Ishikawa (cell line): ENCODE measurements at regions not wholly inside any gene's neighbourhood (a gene's known extent, or its start where the extent isn't known, plus 50 kb on each side); places are given as distances from the start of the nearest gene placed in this dataset.

ENCODE experiments used
- CEBPB ChIP-seq: IDR thresholded peaks from 2 replicates; pipeline ENCODE4 v1.6.1; 2012
- CREB1 ChIP-seq: IDR thresholded peaks from 2 replicates; pipeline ENCODE4 v1.6.1; 2012; ENCODE audit warnings: low read depth
- EGR1 ChIP-seq: IDR thresholded peaks from 2 replicates; pipeline ENCODE4 v1.6.1; 2012
- EP300 ChIP-seq: IDR thresholded peaks from 2 replicates; pipeline ENCODE4 v1.6.1; 2012; ENCODE audit warnings: borderline replicate concordance
- FOXM1 ChIP-seq: IDR thresholded peaks from 2 replicates; pipeline ENCODE4 v1.6.1; 2012; ENCODE audit warnings: low read depth, borderline replicate concordance
- MAX ChIP-seq: IDR thresholded peaks from 2 replicates; pipeline ENCODE4 v1.6.1; 2012
- NFIC ChIP-seq: IDR thresholded peaks from 2 replicates; pipeline ENCODE4 v1.6.1; 2012
- RAD21 ChIP-seq: IDR thresholded peaks from 2 replicates; pipeline ENCODE4 v1.6.1; 2012; ENCODE audit warnings: low read depth
- REST ChIP-seq: IDR thresholded peaks from 2 replicates; pipeline ENCODE4 v1.6.1; 2012; ENCODE audit warnings: low read depth, mild to moderate bottlenecking
- TAF1 ChIP-seq: IDR thresholded peaks from 2 replicates; pipeline ENCODE4 v1.6.1; 2012; ENCODE audit warnings: low read depth, mild to moderate bottlenecking
- TCF12 ChIP-seq: IDR thresholded peaks from 2 replicates; pipeline ENCODE4 v1.6.1; 2012; ENCODE audit warnings: low read depth
- TEAD4 ChIP-seq: IDR thresholded peaks from 2 replicates; pipeline ENCODE4 v1.6.1; 2012
- USF1 ChIP-seq: IDR thresholded peaks from 2 replicates; pipeline ENCODE4 v1.6.1; 2012
- YY1 ChIP-seq: IDR thresholded peaks from 2 replicates; pipeline ENCODE4 v1.6.1; 2012; ENCODE audit warnings: low read depth
- ZBTB7A ChIP-seq: IDR thresholded peaks from 2 replicates; pipeline ENCODE4 v1.6.1; 2012; ENCODE audit warnings: low read depth

GRCh38 chr3:30241721-30242120 is 364.7 kb upstream of the TGFBR2 start:
- TF ChIP-seq TEAD4: no peak
- TF ChIP-seq NFIC: no peak
- TF ChIP-seq CEBPB: no peak
- no peak for TF ChIP-seq USF1
- TF ChIP-seq EP300: no peak

GRCh38 chr3:30245858-30246622 is 360.4 kb upstream of the TGFBR2 start:
- no peak for TF ChIP-seq REST
- no peak for TF ChIP-seq FOXM1
- no peak for TF ChIP-seq USF1
- TF ChIP-seq ZBTB7A: no peak
- TF ChIP-seq TAF1: no peak
- TF ChIP-seq CREB1: no peak
- no peak for TF ChIP-seq RAD21
- TF ChIP-seq MAX: no peak
- no peak for TF ChIP-seq NFIC
- TF ChIP-seq CEBPB: no peak
- TF ChIP-seq TEAD4: no peak
- TF ChIP-seq EGR1: no peak
- no peak for TF ChIP-seq EP300
- TF ChIP-seq TCF12: no peak
- TF ChIP-seq YY1: no peak

GRCh38 chr3:30248423-30248822 is 358.0 kb upstream of the TGFBR2 start:
- TF ChIP-seq ZBTB7A (no peak), YY1 (no peak), REST (no peak), RAD21 (no peak), USF1 (no peak), MAX (no peak), EGR1 (no peak), CEBPB (no peak), CREB1 (no peak), TEAD4 (no peak), EP300 (no peak), NFIC (no peak), TCF12 (no peak), FOXM1 (no peak), TAF1 (no peak)

GRCh38 chr3:30252474-30252873 is 353.9 kb upstream of the TGFBR2 start:
- TF ChIP-seq FOXM1 (no peak), EP300 (no peak), TAF1 (no peak), NFIC (no peak), TCF12 (no peak), CREB1 (no peak), YY1 (no peak)

- no peak for TF ChIP-seq USF1
- TF ChIP-seq EGR1: no peak
- TF ChIP-seq REST: no peak
- TF ChIP-seq ZBTB7A: no peak
- no peak for TF ChIP-seq EP300
- no peak for TF ChIP-seq TCF12
- no peak for TF ChIP-seq YY1
- no peak for TF ChIP-seq RAD21
- no peak for TF ChIP-seq CEBPB
- no peak for TF ChIP-seq CREB1
- TF ChIP-seq FOXM1: no peak
- no peak for TF ChIP-seq NFIC
- TF ChIP-seq TAF1: no peak
- no peak for TF ChIP-seq TEAD4
- no peak for TF ChIP-seq MAX
These were observed 352.6 kb upstream of the TGFBR2 start for GRCh38 chr3:30253832-30254231.
